GM21515 (cell line): ENCODE measurements at regions not wholly inside any gene's neighbourhood (a gene's known extent, or its start where the extent isn't known, plus 50 kb on each side); places are given as distances from the start of the nearest gene placed in this dataset.

ENCODE experiments used
- ATAC-seq: cut with Tn5 transposase; IDR thresholded peaks from one replicate; pipeline ENCODE4 v1.9.1; 2021; ENCODE audit not compliant: unreplicated experiment

DNA sequence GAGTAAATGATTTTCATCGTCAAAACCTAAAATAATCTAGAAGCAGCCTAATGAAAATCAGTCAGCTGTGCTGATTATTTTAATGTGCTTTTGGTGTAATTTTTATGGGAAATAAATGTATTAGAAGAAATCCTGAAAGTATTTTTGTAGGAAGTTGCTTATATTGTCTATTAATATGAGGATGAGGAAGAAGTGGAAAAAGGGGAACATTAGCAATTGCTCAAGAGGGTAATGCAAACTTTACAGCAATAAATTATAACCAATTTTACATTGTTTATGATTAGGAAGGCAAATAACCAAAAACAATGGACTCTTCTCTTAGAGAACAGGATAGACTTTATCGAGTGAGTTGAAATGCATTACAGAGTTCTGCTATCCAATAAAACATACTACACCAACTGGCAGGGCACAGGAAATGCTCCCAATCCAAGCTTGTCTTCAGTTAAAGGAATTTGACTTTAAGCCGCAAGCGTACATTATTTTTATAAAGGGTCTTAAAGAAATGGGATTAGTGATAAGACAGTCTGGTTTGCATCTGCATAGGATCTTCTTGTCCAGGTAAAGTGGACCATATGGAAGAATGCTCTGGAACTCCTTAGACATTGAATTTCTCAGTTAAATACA, 374.8 kb downstream of the PDGFC start:
- ATAC-seq: no peak

DNA sequence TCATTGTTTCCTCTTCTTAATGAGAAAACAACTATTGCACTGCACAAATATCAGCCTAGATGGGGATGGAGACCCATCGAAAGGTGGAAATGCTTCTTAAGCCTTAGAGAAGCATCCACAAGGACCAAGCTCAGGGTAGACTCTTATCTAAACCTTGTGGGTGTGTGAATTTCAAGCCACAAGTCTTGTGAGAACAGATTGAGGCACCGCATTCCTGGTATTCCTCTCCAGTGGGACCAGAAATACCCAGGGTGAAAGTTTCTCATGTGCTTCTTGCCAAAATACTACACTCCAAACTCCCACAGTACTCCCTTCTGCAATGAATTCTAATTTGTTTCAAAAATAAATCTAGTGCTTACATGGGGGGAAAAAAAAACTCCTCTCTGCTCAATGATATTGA, 375.6 kb downstream of the PDGFC start:
- ATAC-seq: no peak

- no peak for ATAC-seq
Measured at GRCh38 chr4:156595041-156595440, 376.6 kb downstream of the PDGFC start.

GRCh38 chr4:156594624-156595023, 377.0 kb downstream of the PDGFC start:
- ATAC-seq: no peak

DNA sequence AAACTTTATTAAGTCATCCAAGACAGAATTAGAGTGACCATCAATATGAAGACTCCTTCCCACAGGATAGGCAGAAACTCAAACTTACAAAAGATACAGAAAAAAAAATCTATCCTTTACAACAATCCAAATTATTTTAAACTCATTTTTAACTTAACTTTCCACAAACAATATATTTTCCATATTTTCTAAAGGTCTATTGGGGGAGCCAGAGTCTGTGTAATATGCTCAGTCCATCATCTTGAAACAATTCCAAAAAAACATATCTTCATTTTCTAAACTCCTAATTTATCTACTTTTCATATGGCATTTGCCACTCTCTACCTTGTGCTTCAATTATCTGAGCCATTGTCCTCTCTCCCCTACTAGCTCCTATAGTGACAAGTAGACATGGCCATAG, 378.1 kb downstream of the PDGFC start:
- ATAC-seq: no peak

DNA sequence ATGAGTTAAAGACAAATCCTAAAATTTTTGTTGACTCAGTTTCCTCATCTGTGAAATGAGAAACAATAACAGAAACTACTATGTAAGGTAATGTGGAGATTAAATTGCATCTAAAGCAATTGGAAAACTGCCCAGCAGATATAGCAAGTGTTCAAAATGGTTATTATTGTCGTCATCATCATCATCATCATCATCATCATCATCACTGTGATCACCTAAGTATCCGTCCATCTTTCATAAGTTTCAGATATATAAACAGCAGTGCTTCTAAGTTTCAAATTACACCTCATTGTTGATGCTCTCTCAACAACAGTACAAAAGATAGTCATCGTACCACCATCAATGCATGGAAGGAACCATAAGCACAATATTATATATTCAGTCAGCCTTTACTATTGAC, 379.9 kb downstream of the PDGFC start:
- ATAC-seq: no peak

GRCh38 chr4:156584100-156584499, 387.5 kb downstream of the PDGFC start:
- no peak for ATAC-seq

- ATAC-seq: no peak
Measured at GRCh38 chr4:156583265-156583664, 388.3 kb downstream of the PDGFC start.

DNA sequence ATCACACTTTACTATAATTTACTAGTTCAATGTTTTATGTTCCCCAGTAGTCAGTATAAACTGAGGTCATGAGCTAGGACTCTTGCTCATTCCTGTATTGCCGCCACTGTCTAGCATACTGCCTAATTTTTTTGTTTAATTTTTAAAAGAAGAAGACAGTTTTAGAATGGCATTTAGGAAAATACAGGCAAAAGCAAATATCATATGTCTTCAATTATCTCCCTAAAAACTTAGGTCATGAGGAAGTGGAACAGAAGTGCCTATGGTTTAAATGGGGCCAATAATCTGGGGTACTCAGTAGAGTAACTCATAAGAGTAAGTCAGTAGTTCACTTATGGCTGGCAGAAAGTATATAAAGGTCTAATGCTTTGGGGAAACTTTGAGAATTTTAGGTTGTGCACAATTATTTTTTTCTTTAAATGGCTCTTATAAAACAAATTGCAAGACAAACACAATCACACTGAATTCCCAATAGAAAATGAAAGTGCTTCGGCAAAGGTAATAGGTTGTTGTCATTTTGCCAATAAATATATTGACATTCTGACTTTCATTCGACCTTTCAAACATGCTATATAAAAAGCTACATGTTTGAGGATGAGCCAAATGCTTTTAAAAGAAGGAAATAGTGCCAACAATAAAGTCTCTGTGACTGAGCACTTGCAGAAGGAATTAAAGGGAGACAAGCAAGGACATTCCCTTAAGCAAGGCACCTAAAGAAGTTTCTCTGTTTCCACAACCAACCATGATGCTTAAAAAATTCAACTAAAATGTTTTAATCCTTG, 390.1 kb downstream of the PDGFC start:
- no peak for ATAC-seq

DNA sequence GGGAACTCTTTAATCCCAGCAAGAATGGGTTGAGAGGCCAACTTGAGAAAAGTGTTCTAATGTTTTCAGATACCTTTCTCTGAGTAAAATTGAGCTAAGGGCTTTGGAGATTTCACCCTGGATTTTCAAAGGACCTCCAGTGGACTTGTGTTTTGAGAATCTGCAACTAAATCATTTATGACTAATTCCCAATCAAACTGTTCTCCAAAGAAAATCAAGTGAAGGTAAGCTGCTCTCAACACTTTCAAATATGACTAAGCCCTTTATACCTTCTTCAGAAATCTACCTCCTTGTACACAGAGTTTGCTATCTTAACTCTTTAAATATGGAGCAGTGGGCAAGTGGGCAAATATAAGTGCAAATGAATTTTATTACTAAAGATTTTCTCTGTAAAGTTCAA, 392.9 kb downstream of the PDGFC start:
- no peak for ATAC-seq

GRCh38 chr4:156578005-156578404, 393.6 kb downstream of the PDGFC start:
- ATAC-seq: no peak

- no peak for ATAC-seq
Measured at GRCh38 chr4:156576946-156577345, 394.7 kb downstream of the PDGFC start.

- ATAC-seq: no peak
Measured at GRCh38 chr4:156575430-156576073, 396.0 kb downstream of the PDGFC start.

DNA sequence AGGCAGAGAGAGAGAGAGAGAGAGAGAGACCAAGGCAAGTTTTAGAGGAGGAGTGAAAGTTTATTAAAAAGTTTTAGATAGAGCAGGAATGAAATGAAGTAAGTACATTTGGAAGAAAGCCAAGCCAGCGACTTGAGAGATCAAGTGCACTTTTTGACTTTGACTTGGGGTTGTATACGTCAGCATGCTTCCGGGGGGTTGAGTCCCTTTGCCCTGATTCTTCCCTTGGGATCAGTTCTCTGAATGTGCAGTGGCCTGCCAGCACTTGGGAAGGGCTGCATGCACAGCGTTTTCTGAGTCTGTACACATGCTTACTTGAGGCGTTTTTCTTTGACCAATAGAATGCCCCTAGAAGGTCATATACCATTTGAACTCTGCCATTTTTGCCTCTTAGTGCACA, 400.5 kb downstream of the PDGFC start:
- ATAC-seq: no peak

DNA sequence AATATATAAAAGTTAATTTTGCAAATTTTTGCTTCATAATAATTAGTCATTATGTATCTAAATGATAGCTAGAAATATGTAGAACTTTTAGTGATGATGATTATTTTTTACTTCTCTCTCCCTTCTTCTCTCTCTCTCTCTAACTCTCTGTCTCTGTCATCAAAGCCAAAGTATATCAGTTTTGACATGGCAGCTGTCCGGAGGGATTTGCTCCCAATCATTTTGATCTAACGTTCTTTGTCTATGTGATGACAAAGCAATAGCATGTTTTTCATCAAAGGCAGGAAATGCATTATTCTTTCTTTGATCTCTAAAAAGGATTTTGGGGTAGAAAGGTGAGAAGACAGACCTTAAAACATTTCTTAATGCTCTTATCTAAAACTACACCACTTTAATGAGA, 402.1 kb downstream of the PDGFC start:
- ATAC-seq: no peak

- ATAC-seq: no peak
Measured at GRCh38 chr4:156568484-156568883, 403.1 kb downstream of the PDGFC start.

DNA sequence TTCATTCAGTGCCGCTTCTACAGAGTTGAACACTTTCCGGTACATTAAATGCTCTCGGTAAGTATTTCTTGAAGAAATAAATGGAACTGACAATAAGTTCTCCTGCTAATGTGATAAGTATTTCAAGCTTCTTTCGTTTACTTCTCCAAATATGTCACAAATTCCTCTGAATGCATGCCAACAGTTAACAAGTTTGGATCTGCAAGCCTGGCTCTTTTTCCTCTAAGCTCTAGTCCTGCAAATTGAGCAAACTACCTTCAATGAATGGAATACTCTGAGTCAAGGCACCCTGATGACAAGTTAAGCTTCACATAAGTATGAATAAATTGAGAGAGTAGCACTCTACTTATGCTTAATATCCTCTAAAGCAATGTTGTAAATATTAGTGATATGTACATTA, 403.6 kb downstream of the PDGFC start:
- no peak for ATAC-seq

DNA sequence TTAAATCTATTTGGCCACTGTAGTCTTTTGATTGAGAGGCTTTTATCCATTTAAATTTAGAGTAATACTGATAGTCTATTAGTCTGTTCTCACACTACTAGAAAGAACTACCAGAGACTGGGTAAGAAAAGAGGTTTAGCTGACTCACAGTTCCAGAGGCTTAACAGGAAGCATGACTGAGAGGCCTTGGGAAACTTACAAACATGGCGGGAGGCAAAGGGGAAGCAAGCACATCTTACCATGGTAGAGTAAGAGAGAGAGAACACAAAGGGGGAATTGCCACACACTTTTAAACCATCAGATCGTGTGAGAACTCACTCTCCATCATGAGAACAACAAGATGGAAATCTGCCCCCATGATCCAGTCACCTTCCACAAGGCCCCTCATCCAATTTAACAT, 410.9 kb downstream of the PDGFC start:
- ATAC-seq: no peak

DNA sequence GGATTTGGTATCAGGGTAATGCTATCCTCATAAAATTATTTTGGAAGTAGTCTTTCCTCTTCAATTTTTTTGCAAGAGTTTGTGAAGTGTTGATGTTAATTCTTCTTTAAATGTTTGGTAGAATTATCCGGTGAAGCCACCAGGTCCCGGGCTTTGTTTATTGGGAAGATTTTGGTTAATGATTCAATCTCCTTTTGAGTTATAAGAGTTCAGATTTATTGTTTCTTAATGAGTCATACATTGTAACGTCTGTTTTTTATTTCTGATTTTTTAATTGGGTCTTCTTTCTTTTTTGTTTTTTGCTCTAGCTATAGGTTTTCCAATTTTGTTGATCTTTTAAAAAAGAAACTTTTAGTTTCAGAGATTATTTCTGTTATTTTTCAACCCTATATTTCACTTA, 412.3 kb downstream of the PDGFC start:
- no peak for ATAC-seq

DNA sequence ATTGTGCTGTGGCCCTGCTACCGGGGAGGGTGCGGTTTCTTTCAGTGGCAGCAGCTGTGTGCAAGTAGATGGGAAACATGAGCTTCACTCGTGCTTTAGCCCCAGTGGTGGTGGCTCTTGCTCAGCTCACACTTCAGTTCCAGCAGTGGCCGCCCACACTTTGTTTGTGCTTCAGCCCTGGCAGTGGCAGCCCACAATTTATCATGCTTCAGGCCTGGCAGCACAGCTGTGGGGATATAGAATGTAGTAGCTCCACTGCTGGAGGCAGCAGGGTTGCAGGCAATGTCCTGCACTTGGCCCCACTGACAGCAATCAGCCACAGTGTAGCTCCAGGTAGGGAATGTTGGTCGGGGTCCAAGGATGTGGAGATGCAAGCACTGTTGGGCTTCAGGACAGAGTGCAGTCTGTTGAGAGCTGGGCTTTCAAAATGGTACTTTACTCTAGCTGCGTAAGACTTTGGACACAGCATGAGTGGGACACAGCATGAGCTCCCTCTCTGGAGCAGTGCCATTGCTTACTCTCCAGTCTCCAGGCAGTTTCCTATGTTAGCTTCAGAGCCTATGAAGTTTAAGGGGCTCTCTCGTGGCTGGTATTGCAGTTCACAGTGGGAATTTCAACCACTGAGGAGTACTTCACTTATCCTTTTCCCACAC, 413.1 kb downstream of the PDGFC start:
- ATAC-seq: no peak

- ATAC-seq: no peak
Measured at GRCh38 chr4:156557920-156558319, 413.7 kb downstream of the PDGFC start.

- no peak for ATAC-seq
Measured at GRCh38 chr4:156556336-156556735, 415.3 kb downstream of the PDGFC start.
